ENCODE measurements at regions not wholly inside any gene's neighbourhood (a gene's known extent, or its start where the extent isn't known, plus 50 kb on each side); places are given as distances from the start of the nearest gene placed in this dataset.

DNA sequence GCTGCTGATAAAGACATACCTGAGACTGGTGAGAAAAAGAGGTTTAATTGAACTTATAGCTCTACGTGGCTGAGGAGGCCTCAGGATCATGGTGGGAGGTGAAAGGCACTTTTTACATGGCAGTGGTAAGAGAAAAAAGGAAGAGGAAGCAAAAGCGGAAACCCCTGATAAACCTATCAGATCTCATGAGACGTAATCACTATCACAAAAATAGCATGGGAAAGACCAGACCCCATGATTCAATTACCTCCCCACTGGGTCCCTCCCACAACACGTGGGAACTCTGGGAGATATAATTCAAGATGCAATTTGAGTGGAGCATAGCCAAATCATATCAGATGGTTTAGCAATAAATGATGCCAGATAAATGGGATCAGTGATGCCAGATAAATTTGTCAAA, 892.0 kb upstream of the CELF2 start:
- no peak for TF ChIP-seq EP300 (IDR thresholded peaks at IDR 0.05; ENCODE audit: borderline replicate concordance)
- no peak for TF ChIP-seq ZBTB7A (IDR thresholded peaks at IDR 0.05; ENCODE audit: low read depth)
- TF ChIP-seq YY1 (IDR thresholded peaks at IDR 0.05; ENCODE audit: low read depth), result no peak
- TF ChIP-seq CEBPB (IDR thresholded peaks at IDR 0.05), result no peak
- no peak for TF ChIP-seq NFIC (IDR thresholded peaks at IDR 0.05)
- no peak for TF ChIP-seq RAD21 (IDR thresholded peaks at IDR 0.05; ENCODE audit: low read depth)

DNA sequence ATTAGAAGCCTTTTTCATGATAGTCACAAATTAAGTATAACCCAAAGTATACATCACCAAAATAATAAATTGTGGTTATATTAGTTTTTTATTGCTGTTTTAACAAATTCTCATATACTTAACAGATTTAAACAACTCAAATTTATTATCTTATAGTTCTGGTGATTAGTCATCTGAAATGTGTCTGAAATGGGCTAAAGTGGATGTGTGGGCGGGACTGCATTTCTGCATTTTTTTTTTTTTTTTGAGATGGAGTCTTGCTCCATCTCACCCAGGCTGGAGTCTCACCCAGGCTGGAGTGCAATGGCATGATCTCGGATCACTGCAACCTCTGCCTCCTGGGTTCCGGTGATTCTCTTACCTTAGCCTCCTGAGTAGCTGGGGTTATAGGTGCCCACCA, 891.5 kb upstream of the CELF2 start:
- TF ChIP-seq EGR1 (IDR thresholded peaks at IDR 0.05) (no peak), CEBPB (IDR thresholded peaks at IDR 0.05) (no peak), FOXM1 (IDR thresholded peaks at IDR 0.05; ENCODE audit: borderline replicate concordance, low read depth) (no peak), TEAD4 (IDR thresholded peaks at IDR 0.05) (no peak), NFIC (IDR thresholded peaks at IDR 0.05) (no peak)
- TF ChIP-seq, protein P1, sequence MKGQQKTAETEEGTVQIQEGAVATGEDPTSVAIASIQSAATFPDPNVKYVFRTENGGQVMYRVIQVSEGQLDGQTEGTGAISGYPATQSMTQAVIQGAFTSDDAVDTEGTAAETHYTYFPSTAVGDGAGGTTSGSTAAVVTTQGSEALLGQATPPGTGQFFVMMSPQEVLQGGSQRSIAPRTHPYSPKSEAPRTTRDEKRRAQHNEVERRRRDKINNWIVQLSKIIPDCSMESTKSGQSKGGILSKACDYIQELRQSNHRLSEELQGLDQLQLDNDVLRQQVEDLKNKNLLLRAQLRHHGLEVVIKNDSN (IDR thresholded peaks at IDR 0.05), result no peak

- TF ChIP-seq ZBTB7A (IDR thresholded peaks at IDR 0.05; ENCODE audit: low read depth), result no peak
- TF ChIP-seq, protein P1 (IDR thresholded peaks at IDR 0.05), result no peak
- TF ChIP-seq EP300 (IDR thresholded peaks at IDR 0.05; ENCODE audit: borderline replicate concordance), result no peak
- TF ChIP-seq CREB1 (IDR thresholded peaks at IDR 0.05; ENCODE audit: low read depth), result no peak
- TF ChIP-seq EGR1 (IDR thresholded peaks at IDR 0.05), result no peak
Observed at GRCh38 chr10:10128387-10128786, 889.3 kb upstream of the CELF2 start.

DNA sequence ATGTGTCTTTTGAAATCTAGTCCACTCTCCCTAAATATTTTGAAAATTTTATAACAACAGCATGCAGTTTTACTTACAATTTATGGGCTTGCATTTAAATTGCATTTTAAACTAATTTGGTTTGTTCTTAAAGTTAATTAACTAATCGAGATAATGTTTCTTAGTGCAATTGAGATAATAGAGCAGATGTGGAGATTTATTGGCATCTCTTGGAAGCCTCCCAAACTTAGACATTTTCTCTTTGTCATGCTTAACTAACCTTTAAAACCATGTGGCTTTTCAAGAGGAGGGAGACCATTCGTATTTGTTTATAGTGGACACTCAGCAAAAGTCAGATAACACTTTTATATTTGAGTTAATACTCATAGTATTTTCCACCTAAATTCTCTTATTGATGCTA, 887.0 kb upstream of the CELF2 start:
- TF ChIP-seq NFIC (IDR thresholded peaks at IDR 0.05) (no peak), CREB1 (IDR thresholded peaks at IDR 0.05; ENCODE audit: low read depth) (no peak), TEAD4 (IDR thresholded peaks at IDR 0.05) (no peak), ZBTB7A (IDR thresholded peaks at IDR 0.05; ENCODE audit: low read depth) (no peak), REST (IDR thresholded peaks at IDR 0.05; ENCODE audit: low read depth) (no peak), RAD21 (IDR thresholded peaks at IDR 0.05; ENCODE audit: low read depth) (no peak), CEBPB (IDR thresholded peaks at IDR 0.05) (no peak), FOXM1 (IDR thresholded peaks at IDR 0.05; ENCODE audit: borderline replicate concordance, low read depth) (no peak), YY1 (IDR thresholded peaks at IDR 0.05; ENCODE audit: low read depth) (no peak), TAF1 (IDR thresholded peaks at IDR 0.05; ENCODE audit: low read depth) (no peak)
- TF ChIP-seq, protein P1 (IDR thresholded peaks at IDR 0.05), result no peak

DNA sequence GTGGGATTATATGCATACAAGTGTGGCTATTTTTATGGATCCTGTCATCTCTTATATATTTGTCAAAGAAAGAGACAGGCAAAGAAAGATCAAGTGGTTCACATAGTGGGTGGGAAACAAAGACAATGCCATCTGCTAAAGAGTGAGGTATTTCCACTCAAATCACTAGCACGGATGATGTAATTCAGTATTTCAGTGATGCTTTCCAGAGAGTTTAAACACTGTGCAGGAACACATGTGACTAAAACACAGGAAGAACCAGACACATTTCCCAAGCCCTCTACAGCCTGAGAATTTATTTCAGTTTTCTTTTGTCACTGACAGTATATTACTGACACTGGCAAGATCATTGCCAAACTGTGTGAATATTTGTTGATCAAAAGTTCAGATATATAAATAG, 885.7 kb upstream of the CELF2 start:
- TF ChIP-seq TEAD4 (IDR thresholded peaks at IDR 0.05) (no peak), REST (IDR thresholded peaks at IDR 0.05; ENCODE audit: low read depth) (no peak), CREB1 (IDR thresholded peaks at IDR 0.05; ENCODE audit: low read depth) (no peak), TCF12 (IDR thresholded peaks at IDR 0.05; ENCODE audit: low read depth) (no peak), EP300 (IDR thresholded peaks at IDR 0.05; ENCODE audit: borderline replicate concordance) (no peak), MAX (IDR thresholded peaks at IDR 0.05) (no peak), CEBPB (IDR thresholded peaks at IDR 0.05) (no peak)
- TF ChIP-seq, protein P1 (IDR thresholded peaks at IDR 0.05), result no peak

GRCh38 chr10:10133281-10133680, 884.4 kb upstream of the CELF2 start:
- TF ChIP-seq TEAD4 (IDR thresholded peaks at IDR 0.05) (no peak), TCF12 (IDR thresholded peaks at IDR 0.05; ENCODE audit: low read depth) (no peak)

DNA sequence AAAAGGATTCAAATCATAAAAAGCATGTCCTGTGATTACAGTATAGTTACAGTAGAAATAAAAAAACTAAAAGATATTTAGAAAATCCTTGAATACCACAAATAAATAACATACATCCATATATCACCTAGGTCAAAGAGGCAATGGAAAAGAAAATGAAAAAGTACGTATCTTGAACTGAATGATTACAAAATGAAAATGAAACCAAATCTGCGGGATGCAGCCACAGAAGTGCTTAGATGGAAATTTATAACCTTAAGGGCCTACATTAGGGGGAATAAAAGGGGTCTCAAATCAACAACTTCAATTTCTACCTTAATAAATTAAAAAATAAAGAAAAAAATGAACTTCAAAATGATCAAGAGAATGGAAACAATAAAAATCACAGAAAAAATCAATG, 879.0 kb upstream of the CELF2 start:
- TF ChIP-seq EGR1 (IDR thresholded peaks at IDR 0.05) (no peak), FOXM1 (IDR thresholded peaks at IDR 0.05; ENCODE audit: borderline replicate concordance, low read depth) (no peak), NFIC (IDR thresholded peaks at IDR 0.05) (no peak), CEBPB (IDR thresholded peaks at IDR 0.05) (no peak), CREB1 (IDR thresholded peaks at IDR 0.05; ENCODE audit: low read depth) (no peak), YY1 (IDR thresholded peaks at IDR 0.05; ENCODE audit: low read depth) (no peak), ZBTB7A (IDR thresholded peaks at IDR 0.05; ENCODE audit: low read depth) (no peak), EP300 (IDR thresholded peaks at IDR 0.05; ENCODE audit: borderline replicate concordance) (no peak), MAX (IDR thresholded peaks at IDR 0.05) (no peak), RAD21 (IDR thresholded peaks at IDR 0.05; ENCODE audit: low read depth) (no peak), TAF1 (IDR thresholded peaks at IDR 0.05; ENCODE audit: low read depth) (no peak), TCF12 (IDR thresholded peaks at IDR 0.05; ENCODE audit: low read depth) (no peak), TEAD4 (IDR thresholded peaks at IDR 0.05) (no peak), REST (IDR thresholded peaks at IDR 0.05; ENCODE audit: low read depth) (no peak)
- TF ChIP-seq, protein P1 (IDR thresholded peaks at IDR 0.05), result no peak
